ENCODE measurements at regions not wholly inside any gene's neighbourhood (a gene's known extent, or its start where the extent isn't known, plus 50 kb on each side); places are given as distances from the start of the nearest gene placed in this dataset.

- TF ChIP-seq CTCF (IDR thresholded peaks at IDR 0.05; ENCODE audit: insufficient read depth, low read length, poor library complexity, severe bottlenecking) (no peak), EZH2phosphoT487 (conservative IDR thresholded peaks at IDR 0.05; ENCODE audit: low read length) (no peak)
Observed at GRCh38 chr7:70953796-70954195, 178.1 kb upstream of the GALNT17 start.
